Neural progenitor cell (in vitro differentiated cells): ENCODE measurements at regions not wholly inside any gene's neighbourhood (a gene's known extent, or its start where the extent isn't known, plus 50 kb on each side); places are given as distances from the start of the nearest gene placed in this dataset.

Source experiments
- DNase-seq: peaks from one replicate; pipeline ENCODE4 v3.0.0-alpha.2; 2016; ENCODE audit warnings: low spot score
- H2AFZ ChIP-seq: fragments of 200-600 bp; sonication (generic); replicated peaks from 2 replicates; pipeline ENCODE4 v1.6.1; 2016; ENCODE audit warnings: antibody characterized with exemption
- H3F3A ChIP-seq: fragments of 200-600 bp; sonication (generic); 2 replicates; pipeline ENCODE4 v1.6.1; 2016; ENCODE audit warnings: antibody characterized with exemption, low read depth
- H3K27ac ChIP-seq: fragments of 200-600 bp; sonication (generic); 2 replicates; pipeline ENCODE4 v1.5.1; 2016; ENCODE audit warnings: mild to moderate bottlenecking
- H3K27me3 ChIP-seq: fragments of 200-600 bp; sonication (generic); 2 replicates; pipeline ENCODE4 v1.6.1; 2016; ENCODE audit warnings: mild to moderate bottlenecking, moderate library complexity
- H3K36me3 ChIP-seq: fragments of 200-600 bp; sonication (generic); 2 replicates; pipeline ENCODE4 v1.5.1; 2016
- H3K4me1 ChIP-seq: fragments of 200-600 bp; sonication (generic); 2 replicates; pipeline ENCODE4 v1.6.1; 2016; ENCODE audit warnings: mixed run types
- H3K4me2 ChIP-seq: fragments of 200-600 bp; sonication (generic); 2 replicates; pipeline ENCODE4 v1.6.1; 2016
- H3K4me3 ChIP-seq: fragments of 200-600 bp; sonication (generic); 2 replicates; pipeline ENCODE4 v1.5.1; 2016
- H3K79me2 ChIP-seq: fragments of 200-600 bp; sonication (generic); 2 replicates; pipeline ENCODE4 v1.6.1; 2016; ENCODE audit warnings: low read depth
- H3K9ac ChIP-seq: fragments of 200-600 bp; sonication (generic); 2 replicates; pipeline ENCODE4 v1.6.1; 2016
- H3K9me3 ChIP-seq: fragments of 200-600 bp; sonication (generic); 2 replicates; pipeline ENCODE4 v1.5.1; 2016; ENCODE audit warnings: low read depth
- H4K20me1 ChIP-seq: fragments of 200-600 bp; sonication (generic); 2 replicates; pipeline ENCODE4 v1.6.1; 2016; ENCODE audit warnings: low read depth
- H3K27ac Mint-ChIP-seq: 3 replicates; pipeline ENCODE4 v1.8.0; 2021; ENCODE audit warnings: mixed read lengths
- H3K27me3 Mint-ChIP-seq: 2 replicates; pipeline ENCODE4 v1.8.0; 2022; ENCODE audit warnings: low read depth, mild to moderate bottlenecking, inconsistent platforms, moderate library complexity, mixed read lengths; ENCODE audit not compliant: insufficient read depth
- H3K36me3 Mint-ChIP-seq: 3 replicates; pipeline ENCODE4 v1.8.0; 2021; ENCODE audit warnings: mixed read lengths
- H3K4me1 Mint-ChIP-seq: 3 replicates; pipeline ENCODE4 v1.8.0; 2021; ENCODE audit warnings: mixed read lengths
- H3K4me3 Mint-ChIP-seq: 3 replicates; pipeline ENCODE4 v1.8.0; 2021; ENCODE audit warnings: mild to moderate bottlenecking, moderate library complexity, mixed read lengths
- H3K9me3 Mint-ChIP-seq: 3 replicates; pipeline ENCODE4 v1.8.0; 2020; ENCODE audit warnings: mixed read lengths
- EZH2 ChIP-seq: fragments of 200-600 bp; sonication (generic); IDR thresholded peaks from 2 replicates; pipeline ENCODE4 v1.6.1; 2017; ENCODE audit warnings: antibody characterized with exemption, mild to moderate bottlenecking, moderate library complexity
- EZH2phosphoT487 ChIP-seq: fragments of 200-600 bp; sonication (generic); IDR thresholded peaks from 2 replicates; pipeline ENCODE4 v1.6.1; 2017; ENCODE audit warnings: antibody characterized with exemption
- TF ChIP-seq, protein P1 (sequence below): fragments of 200-600 bp; sonication (generic); IDR thresholded peaks from 2 replicates; pipeline ENCODE4 v1.5.1; 2017; ENCODE audit warnings: antibody characterized with exemption, mild to moderate bottlenecking

DNA sequence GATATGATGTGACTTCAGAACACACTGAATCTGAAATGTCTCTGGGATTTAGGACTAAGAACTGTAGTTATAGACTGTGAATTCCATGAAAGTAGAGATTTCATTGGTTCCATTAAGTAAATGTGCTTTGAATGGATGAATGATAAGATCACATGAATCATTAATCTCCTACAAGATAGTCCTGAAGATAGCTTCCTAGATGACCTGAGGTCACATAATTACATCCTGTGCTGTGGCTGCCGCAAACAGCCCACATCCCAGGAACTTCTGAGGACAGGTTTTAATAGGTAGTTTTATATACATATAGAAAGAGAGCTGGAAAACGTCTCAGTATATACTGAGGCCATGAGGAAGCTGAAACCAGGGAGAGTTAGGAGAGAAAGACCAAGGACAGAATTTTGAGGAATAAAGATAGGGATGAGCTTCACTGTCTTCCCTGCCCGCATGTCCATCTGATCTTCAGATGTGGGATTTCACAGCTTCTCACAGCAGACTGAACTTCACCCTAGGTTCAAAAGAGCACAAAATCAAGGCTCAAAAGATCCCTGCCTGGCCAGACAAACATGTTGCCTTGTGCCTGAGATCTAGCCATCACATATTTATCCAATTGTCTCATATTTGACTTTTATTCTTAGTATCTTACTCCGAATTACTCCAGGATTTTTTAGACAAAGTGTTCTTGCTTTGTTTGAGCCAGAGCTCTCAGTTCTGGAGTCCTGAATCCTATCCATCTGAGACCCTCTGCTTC, 188.2 kb downstream of the IRS1 start:
- no peaks in the 10 kb centered on the region for H3K36me3 ChIP-seq
- TF ChIP-seq, protein P1, sequence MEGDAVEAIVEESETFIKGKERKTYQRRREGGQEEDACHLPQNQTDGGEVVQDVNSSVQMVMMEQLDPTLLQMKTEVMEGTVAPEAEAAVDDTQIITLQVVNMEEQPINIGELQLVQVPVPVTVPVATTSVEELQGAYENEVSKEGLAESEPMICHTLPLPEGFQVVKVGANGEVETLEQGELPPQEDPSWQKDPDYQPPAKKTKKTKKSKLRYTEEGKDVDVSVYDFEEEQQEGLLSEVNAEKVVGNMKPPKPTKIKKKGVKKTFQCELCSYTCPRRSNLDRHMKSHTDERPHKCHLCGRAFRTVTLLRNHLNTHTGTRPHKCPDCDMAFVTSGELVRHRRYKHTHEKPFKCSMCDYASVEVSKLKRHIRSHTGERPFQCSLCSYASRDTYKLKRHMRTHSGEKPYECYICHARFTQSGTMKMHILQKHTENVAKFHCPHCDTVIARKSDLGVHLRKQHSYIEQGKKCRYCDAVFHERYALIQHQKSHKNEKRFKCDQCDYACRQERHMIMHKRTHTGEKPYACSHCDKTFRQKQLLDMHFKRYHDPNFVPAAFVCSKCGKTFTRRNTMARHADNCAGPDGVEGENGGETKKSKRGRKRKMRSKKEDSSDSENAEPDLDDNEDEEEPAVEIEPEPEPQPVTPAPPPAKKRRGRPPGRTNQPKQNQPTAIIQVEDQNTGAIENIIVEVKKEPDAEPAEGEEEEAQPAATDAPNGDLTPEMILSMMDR = no peak
- no peak for TF ChIP-seq EZH2phosphoT487
- no peak for TF ChIP-seq EZH2
- H3K4me1 ChIP-seq = peaks cover 5% of the 10 kb centered on the region
- no peaks in the 10 kb centered on the region for H3K9me3 ChIP-seq
- Mint-ChIP-seq H3K36me3 (no peaks in the 10 kb centered on the region), H3K4me3 (no peak overlapping the region), H3K4me1 (no peaks in the 10 kb centered on the region), H3K27ac (no peak overlapping the region), H3K9me3 (no peaks in the 10 kb centered on the region), H3K27me3 (peaks cover 3% of the 10 kb centered on the region)
- no peak overlapping the region for H3K4me2 ChIP-seq
- DNase-seq = no peak
- no peak overlapping the region for H2AFZ ChIP-seq
- H3K27me3 ChIP-seq = no peaks in the 10 kb centered on the region
- H3F3A ChIP-seq = no peaks in the 10 kb centered on the region
- H4K20me1 ChIP-seq = no peaks in the 10 kb centered on the region
- H3K79me2 ChIP-seq = no peaks in the 10 kb centered on the region
- no peak overlapping the region for H3K27ac ChIP-seq
- no peak overlapping the region for H3K4me3 ChIP-seq
- no peak overlapping the region for H3K9ac ChIP-seq

DNA sequence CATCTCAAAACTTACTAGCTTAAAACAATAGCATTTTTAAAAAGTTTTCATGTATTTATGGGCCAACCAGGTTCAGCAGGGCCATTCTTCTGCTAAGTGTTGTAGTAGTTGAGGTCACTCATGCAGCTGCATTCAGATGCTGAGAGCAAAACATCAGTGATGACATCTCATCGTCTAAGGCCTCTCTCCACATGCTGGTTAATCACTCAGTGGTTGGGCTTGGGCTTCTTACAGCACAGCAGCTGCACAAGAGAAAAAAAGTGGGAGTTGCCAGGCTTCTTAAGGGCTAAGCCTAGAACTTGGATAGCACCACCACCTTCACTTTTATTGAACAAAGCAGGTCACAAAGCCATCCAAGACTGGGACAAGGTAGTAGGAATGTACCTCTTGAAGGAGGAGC, 190.3 kb downstream of the IRS1 start:
- no peak for DNase-seq
- no peaks in the 10 kb centered on the region for H3K36me3 ChIP-seq
- H3K9me3 ChIP-seq = no peaks in the 10 kb centered on the region
- H3K79me2 ChIP-seq = no peaks in the 10 kb centered on the region
- TF ChIP-seq, protein P1 = no peak
- no peak for TF ChIP-seq EZH2
- TF ChIP-seq EZH2phosphoT487 = no peak
- H3K4me3 ChIP-seq = no peak overlapping the region
- no peaks in the 10 kb centered on the region for H4K20me1 ChIP-seq
- H3K4me2 ChIP-seq = no peak overlapping the region
- no peaks in the 10 kb centered on the region for H3K4me1 Mint-ChIP-seq
- no peaks in the 10 kb centered on the region for H3F3A ChIP-seq
- H3K27ac Mint-ChIP-seq = no peak overlapping the region
- no peaks in the 10 kb centered on the region for H3K9me3 Mint-ChIP-seq
- no peaks in the 10 kb centered on the region for H3K36me3 Mint-ChIP-seq
- no peaks in the 10 kb centered on the region for H3K4me1 ChIP-seq
- no peak overlapping the region for H2AFZ ChIP-seq
- no peak overlapping the region for H3K4me3 Mint-ChIP-seq
- H3K27ac ChIP-seq = no peak overlapping the region
- no peak overlapping the region for H3K9ac ChIP-seq
- no peaks in the 10 kb centered on the region for H3K27me3 ChIP-seq
- H3K27me3 Mint-ChIP-seq = peaks cover 3% of the 10 kb centered on the region

DNA sequence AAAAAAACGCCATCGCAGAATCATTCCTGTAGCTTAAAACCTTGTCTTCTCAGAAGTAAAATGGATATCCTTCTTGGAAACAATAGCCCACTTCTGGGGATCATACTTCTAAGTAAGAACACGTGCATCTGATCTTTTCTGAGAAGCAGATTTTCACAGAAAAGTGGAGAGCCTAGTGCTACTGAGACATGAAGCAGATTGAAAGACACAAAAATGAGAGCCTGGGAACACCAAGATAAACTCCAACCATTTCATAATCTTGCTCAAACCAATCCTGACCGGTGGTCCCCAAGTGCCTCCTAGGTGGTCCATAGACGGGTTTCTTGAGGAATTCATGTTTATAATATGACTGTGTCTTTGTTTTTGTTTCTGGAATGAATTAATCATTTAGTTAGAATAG, 191.2 kb downstream of the IRS1 start:
- no peaks in the 10 kb centered on the region for H3K4me1 ChIP-seq
- Mint-ChIP-seq H3K36me3 (no peaks in the 10 kb centered on the region), H3K27ac (no peak overlapping the region), H3K4me1 (no peaks in the 10 kb centered on the region), H3K4me3 (no peak overlapping the region), H3K9me3 (no peaks in the 10 kb centered on the region), H3K27me3 (peaks cover 3% of the 10 kb centered on the region)
- no peak overlapping the region for H3K27ac ChIP-seq
- no peaks in the 10 kb centered on the region for H3F3A ChIP-seq
- H4K20me1 ChIP-seq = no peaks in the 10 kb centered on the region
- no peaks in the 10 kb centered on the region for H3K79me2 ChIP-seq
- no peak for DNase-seq
- H3K4me3 ChIP-seq = no peak overlapping the region
- no peak overlapping the region for H3K4me2 ChIP-seq
- TF ChIP-seq EZH2phosphoT487 (no peak), EZH2 (no peak)
- TF ChIP-seq, protein P1 = no peak
- H2AFZ ChIP-seq = no peak overlapping the region
- H3K9ac ChIP-seq = no peak overlapping the region
- H3K36me3 ChIP-seq = no peaks in the 10 kb centered on the region
- no peaks in the 10 kb centered on the region for H3K9me3 ChIP-seq
- no peaks in the 10 kb centered on the region for H3K27me3 ChIP-seq
